HG03575 (cell line): ENCODE measurements at regions not wholly inside any gene's neighbourhood (a gene's known extent, or its start where the extent isn't known, plus 50 kb on each side); places are given as distances from the start of the nearest gene placed in this dataset.
"Not testable (repeated sequence)": the region's sequence is repeated elsewhere in the genome, so short reads cannot be mapped to it uniquely, and the experiment has no call there.

Experiments
- ATAC-seq: cut with Tn5 transposase; IDR thresholded peaks from one replicate; pipeline ENCODE4 v1.9.1; 2021; ENCODE audit not compliant: unreplicated experiment, insufficient number of reproducible peaks, low FRiP score; ENCODE audit errors: extremely low read depth

GRCh38 chr12:131553096-131553777 is 157.7 kb upstream of the SFSWAP start:
- no peak for ATAC-seq

- ATAC-seq, result no peak
These were observed 155.6 kb upstream of the SFSWAP start for GRCh38 chr12:131555197-131555846.

- no peak for ATAC-seq
These were observed 155.0 kb upstream of the SFSWAP start for GRCh38 chr12:131555866-131556265.

GRCh38 chr12:131557078-131557709 is 153.7 kb upstream of the SFSWAP start:
- no peak for ATAC-seq

GRCh38 chr12:131559517-131560516 is 151.1 kb upstream of the SFSWAP start:
- no peak for ATAC-seq

- no peak for ATAC-seq
These were observed 149.8 kb upstream of the SFSWAP start for GRCh38 chr12:131561051-131561450.

- no peak for ATAC-seq
These were observed 148.8 kb upstream of the SFSWAP start for GRCh38 chr12:131561891-131562684.

GRCh38 chr12:131564138-131564727 is 146.7 kb upstream of the SFSWAP start:
- ATAC-seq, result not testable (repeated sequence)

- ATAC-seq, result no peak
These were observed 146.0 kb upstream of the SFSWAP start for GRCh38 chr12:131564845-131565244.

- no peak for ATAC-seq
These were observed 145.4 kb upstream of the SFSWAP start for GRCh38 chr12:131565267-131566015.

- ATAC-seq, result no peak
These were observed 142.6 kb upstream of the SFSWAP start for GRCh38 chr12:131568336-131568735.

GRCh38 chr12:131570596-131570995 is 140.3 kb upstream of the SFSWAP start:
- no peak for ATAC-seq

GRCh38 chr12:131571827-131572226 is 139.1 kb upstream of the SFSWAP start:
- no peak for ATAC-seq

GRCh38 chr12:131572626-131573025 is 138.3 kb upstream of the SFSWAP start:
- no peak for ATAC-seq

GRCh38 chr12:131573631-131574394 is 137.1 kb upstream of the SFSWAP start:
- ATAC-seq, result no peak

- no peak for ATAC-seq
These were observed 136.5 kb upstream of the SFSWAP start for GRCh38 chr12:131574395-131574771.

- ATAC-seq, result no peak
These were observed 135.5 kb upstream of the SFSWAP start for GRCh38 chr12:131575371-131575770.
